Neutrophil (primary cell): ENCODE measurements at regions not wholly inside any gene's neighbourhood (a gene's known extent, or its start where the extent isn't known, plus 50 kb on each side); places are given as distances from the start of the nearest gene placed in this dataset.
"Not testable (repeated sequence)": the region's sequence is repeated elsewhere in the genome, so short reads cannot be mapped to it uniquely, and the experiment has no call there.

Experiments
- H3K27ac ChIP-seq: fragments of 200-600 bp; sonication (generic); 2 replicates; pipeline ENCODE4 v1.5.1; 2016; ENCODE audit warnings: mild to moderate bottlenecking, moderate library complexity
- H3K27me3 ChIP-seq: fragments of 200-600 bp; sonication (generic); 2 replicates; pipeline ENCODE4 v1.6.0; 2016; ENCODE audit warnings: mild to moderate bottlenecking
- H3K36me3 ChIP-seq: fragments of 200-600 bp; sonication (generic); 2 replicates; pipeline ENCODE4 v1.5.1; 2017
- H3K4me1 ChIP-seq, 2 experiments: fragments of 200-600 bp in 1 of 2; sonication (generic) in 1 of 2; 1 replicate in 1 of 2; 2 replicates in 1 of 2; pipeline versions ENCODE4 v1.5.1 to v1.6.1; 2013 to 2016; ENCODE audit warnings: low read depth in 1 of 2, low read length in 1 of 2, mild to moderate bottlenecking in 1 of 2, moderate library complexity in 1 of 2; ENCODE audit not compliant: control insufficient read depth in 1 of 2, insufficient read depth in 1 of 2
- H3K4me3 ChIP-seq, 2 experiments: fragments of 200-600 bp in 1 of 2; sonication (generic) in 1 of 2; 1 replicate in 1 of 2; 2 replicates in 1 of 2; pipeline ENCODE4 v1.5.1; 2013 to 2016; ENCODE audit warnings: low read depth in 1 of 2, low read length in 1 of 2, mild to moderate bottlenecking in 1 of 2, moderate library complexity in 1 of 2
- H3K9me3 ChIP-seq: fragments of 200-600 bp; sonication (generic); 2 replicates; pipeline ENCODE4 v1.5.1; 2016
- CTCF ChIP-seq: fragments of 200-600 bp; sonication (generic); IDR thresholded peaks from 2 replicates; pipeline ENCODE4 v1.5.1; 2016; ENCODE audit warnings: antibody characterized with exemption

GRCh38 chr14:104268295-104268694 lies 129.9 kb downstream of the KIF26A start:
- no peak for TF ChIP-seq CTCF
- Histone ChIP-seq H3K27me3 (peaks cover 9% of the 10 kb centered on the region), H3K27ac (no peak overlapping the region), H3K4me1 (no peaks in the 10 kb centered on the region), H3K4me3 (no peak overlapping the region), H3K36me3 (no peaks in the 10 kb centered on the region), H3K9me3 (no peaks in the 10 kb centered on the region)

DNA sequence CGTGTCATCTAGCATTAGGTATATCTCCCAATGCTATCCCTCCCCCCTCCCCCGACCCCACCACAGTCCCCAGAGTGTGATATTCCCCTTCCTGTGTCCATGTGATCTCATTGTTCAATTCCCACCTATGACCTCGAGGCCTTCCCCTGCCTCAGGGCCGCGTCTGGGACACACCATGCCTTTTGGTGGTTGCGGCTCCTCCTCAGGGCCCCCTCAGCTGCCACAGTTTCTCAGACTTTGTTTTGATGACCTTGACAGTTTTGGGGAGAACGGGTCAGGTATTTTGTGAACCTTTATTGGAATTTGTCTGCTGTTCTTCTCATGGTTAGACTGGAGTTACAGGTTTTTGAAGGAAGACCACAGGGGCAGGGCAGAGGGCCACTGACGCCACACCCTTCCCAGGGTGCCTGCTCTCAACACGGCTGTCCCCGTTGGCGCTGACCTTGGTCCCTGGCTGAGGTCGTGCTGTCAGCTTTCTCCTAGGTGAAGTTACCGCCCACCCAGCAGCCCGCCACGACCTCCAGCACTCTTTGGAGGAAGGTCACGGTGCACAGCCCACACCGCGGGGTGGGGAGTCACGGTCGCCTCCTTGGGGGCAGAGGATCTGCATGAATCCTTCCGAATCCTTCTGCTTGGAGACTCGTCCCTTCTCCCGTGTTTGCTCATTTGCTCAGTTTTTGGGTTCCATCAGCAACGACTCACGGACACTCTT lies 130.5 kb downstream of the KIF26A start:
- no peak overlapping the region for H3K4me3 ChIP-seq
- H3K4me1 ChIP-seq = no peaks in the 10 kb centered on the region
- no peak for TF ChIP-seq CTCF

GRCh38 chr14:104269511-104270241 lies 131.3 kb downstream of the KIF26A start:
- H3K9me3 ChIP-seq, H3K36me3 ChIP-seq, H3K4me1 ChIP-seq, H3K27ac ChIP-seq, H3K27me3 ChIP-seq, H3K4me3 ChIP-seq: not testable (repeated sequence)

More for the DNA sequence above, 130.5 kb downstream of the KIF26A start:
- no peaks in the 10 kb centered on the region for H3K9me3 ChIP-seq
- peaks cover 9% of the 10 kb centered on the region for H3K27me3 ChIP-seq
- no peaks in the 10 kb centered on the region for H3K36me3 ChIP-seq
- H3K27ac ChIP-seq = no peak overlapping the region

- no peaks in the 10 kb centered on the region for H3K4me1 ChIP-seq
Measured at GRCh38 chr14:104271391-104271790, 133.0 kb downstream of the KIF26A start.

DNA sequence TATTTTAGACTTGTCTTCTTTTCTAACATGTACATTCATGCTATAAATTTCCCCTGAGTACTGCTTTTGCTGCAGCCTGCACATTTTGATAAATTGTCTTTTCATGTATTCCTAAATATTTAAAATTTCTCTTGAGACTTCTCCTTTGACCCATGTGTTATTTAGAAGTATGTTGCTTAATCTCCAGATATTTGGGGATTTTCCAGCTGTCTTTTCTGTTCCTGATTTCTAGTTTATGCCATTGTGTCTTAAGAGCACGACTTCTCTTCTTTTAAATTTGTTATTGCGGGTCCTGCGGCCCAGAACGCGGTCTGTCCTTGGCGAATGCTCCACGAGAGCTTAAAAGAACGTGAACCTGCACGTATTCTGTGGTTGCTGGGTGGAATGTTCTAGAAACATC lies 136.4 kb downstream of the KIF26A start:
- Histone ChIP-seq H3K9me3 (no peaks in the 10 kb centered on the region), H3K4me1 (no peaks in the 10 kb centered on the region), H3K27ac (no peak overlapping the region), H3K36me3 (no peaks in the 10 kb centered on the region), H3K4me3 (no peak overlapping the region), H3K27me3 (peaks cover 5% of the 10 kb centered on the region)
- TF ChIP-seq CTCF = no peak

More at GRCh38 chr14:104271391-104271790, 133.0 kb downstream of the KIF26A start:
- H3K27me3 ChIP-seq = peaks cover 14% of the 10 kb centered on the region
- no peak overlapping the region for H3K27ac ChIP-seq
- no peaks in the 10 kb centered on the region for H3K9me3 ChIP-seq
- no peaks in the 10 kb centered on the region for H3K36me3 ChIP-seq
- H3K4me3 ChIP-seq = no peak overlapping the region
- TF ChIP-seq CTCF = no peak
